GM18508 (cell line): ENCODE measurements at regions not wholly inside any gene's neighbourhood (a gene's known extent, or its start where the extent isn't known, plus 50 kb on each side); places are given as distances from the start of the nearest gene placed in this dataset.
"Not testable (repeated sequence)": the region's sequence is repeated elsewhere in the genome, so short reads cannot be mapped to it uniquely, and the experiment has no call there.

Experiments used
- ATAC-seq: cut with Tn5 transposase; IDR thresholded peaks from one replicate; pipeline ENCODE4 v1.9.1; 2021; ENCODE audit warnings: moderate number of reproducible peaks; ENCODE audit not compliant: insufficient read depth, unreplicated experiment

DNA sequence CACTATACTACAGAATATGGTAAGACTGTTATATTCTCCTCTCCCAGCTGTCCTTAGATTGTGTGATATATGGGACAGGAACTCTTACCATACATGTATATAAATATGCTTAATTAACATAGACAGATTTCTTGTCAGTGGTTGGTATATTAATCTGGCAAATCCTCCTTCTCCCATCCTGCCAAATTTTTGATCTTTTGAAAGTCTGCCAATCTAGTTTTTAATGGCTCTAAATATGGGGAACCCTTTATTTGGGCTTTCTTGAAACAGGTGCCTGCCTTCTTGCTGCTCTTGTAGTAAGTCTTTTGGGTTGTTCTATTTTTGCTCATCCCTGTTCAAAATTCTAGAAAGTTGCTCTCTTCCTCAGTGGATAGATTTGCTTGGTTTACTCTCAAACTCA, 63.5 kb downstream of the SPATA31D1 start:
- no peak for ATAC-seq

DNA sequence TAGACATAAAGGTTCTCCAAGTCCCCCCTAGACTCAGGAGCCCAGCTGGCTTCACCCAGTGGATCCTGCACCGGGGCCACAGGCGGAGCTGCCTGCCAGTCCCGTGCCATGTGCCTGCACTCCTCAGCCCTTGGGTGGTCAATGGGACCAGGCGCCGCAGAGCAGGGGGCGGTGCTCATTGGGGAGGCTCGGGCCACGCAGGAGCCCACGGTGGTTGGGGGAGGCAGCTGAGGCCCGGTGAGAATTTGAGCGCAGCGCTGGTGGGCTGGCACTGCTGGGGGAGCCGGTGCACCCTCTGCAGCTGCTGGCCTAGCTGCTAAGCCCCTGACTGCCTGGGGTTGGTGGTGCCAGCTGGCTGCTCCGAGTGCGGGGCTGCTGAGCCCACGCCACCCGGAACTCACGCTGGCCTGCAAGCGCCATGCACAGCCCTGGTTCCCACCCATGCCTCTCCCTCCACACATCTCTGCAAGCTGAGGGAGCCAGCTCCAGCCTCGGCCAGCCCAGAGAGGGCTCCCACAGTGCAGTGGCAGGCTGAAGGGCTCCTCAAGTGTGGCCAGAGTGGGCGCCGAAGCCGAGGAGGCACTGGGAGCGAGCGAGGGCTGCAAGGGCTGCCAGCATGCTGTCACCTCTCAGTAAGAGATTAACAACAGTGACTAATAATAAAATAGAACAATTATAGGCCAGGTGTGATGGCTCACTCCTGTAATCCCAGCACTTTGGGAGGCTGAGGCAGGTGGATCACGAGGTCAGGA, 65.9 kb downstream of the SPATA31D1 start:
- ATAC-seq = no peak

DNA sequence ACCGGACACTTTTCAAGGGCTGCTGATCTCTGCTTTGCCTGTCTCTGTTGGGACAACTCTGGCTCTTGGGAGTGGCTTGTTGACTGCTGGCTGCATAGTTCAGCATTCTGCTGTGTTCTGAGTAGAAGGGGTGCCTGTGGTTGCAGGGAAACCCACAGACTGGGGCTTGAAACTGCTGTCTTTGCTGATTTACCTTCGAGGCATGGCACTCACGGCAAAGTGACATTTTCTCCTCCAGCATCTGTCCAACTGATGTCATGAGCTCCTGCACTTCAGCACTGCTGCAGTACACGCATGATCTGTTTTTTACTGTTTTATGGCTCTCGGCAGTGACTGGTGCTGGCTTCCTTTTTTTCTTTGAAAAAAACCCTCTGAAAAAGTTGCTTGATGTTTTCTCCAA, 69.2 kb downstream of the SPATA31D1 start:
- no peak for ATAC-seq

DNA sequence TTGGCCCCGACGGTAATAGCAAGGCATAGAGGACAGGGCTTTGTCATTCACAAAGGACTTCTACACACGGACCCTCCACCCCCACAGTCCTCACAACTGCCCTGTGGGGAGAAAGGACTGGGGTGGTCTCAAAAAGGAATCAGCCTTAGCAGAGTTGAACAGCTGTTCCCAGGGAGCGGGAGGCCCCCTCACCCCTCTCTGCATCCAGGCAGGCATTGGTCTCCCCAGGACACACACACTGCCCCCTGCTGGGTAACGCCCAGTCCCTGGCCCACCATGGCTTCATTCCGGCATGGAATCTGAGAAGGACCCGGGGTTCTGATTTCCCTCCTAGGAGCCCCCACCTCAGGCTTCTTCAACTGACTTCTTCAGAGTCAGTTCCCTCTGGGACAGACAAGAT, 73.2 kb downstream of the SPATA31D1 start:
- not testable (repeated sequence) for ATAC-seq

DNA sequence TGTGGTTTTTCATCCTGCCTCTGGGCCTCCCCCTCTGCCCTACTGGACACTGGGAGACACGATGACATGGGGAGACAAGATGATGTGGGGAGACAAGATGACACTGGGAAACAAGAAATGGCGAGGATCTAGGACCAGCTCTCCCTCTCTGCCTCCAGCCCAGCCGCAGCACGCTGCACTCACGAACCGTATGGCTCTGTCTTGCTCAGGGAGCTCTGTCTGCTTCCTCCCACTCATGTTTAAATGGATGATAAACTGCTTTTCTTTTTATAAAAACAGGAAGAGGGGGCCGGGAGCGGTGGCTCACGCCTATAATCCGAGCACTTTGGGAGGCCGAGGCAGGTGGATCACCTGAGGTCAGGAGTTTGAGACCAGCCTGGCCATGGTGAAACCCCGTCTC, 73.7 kb downstream of the SPATA31D1 start:
- ATAC-seq = no peak

DNA sequence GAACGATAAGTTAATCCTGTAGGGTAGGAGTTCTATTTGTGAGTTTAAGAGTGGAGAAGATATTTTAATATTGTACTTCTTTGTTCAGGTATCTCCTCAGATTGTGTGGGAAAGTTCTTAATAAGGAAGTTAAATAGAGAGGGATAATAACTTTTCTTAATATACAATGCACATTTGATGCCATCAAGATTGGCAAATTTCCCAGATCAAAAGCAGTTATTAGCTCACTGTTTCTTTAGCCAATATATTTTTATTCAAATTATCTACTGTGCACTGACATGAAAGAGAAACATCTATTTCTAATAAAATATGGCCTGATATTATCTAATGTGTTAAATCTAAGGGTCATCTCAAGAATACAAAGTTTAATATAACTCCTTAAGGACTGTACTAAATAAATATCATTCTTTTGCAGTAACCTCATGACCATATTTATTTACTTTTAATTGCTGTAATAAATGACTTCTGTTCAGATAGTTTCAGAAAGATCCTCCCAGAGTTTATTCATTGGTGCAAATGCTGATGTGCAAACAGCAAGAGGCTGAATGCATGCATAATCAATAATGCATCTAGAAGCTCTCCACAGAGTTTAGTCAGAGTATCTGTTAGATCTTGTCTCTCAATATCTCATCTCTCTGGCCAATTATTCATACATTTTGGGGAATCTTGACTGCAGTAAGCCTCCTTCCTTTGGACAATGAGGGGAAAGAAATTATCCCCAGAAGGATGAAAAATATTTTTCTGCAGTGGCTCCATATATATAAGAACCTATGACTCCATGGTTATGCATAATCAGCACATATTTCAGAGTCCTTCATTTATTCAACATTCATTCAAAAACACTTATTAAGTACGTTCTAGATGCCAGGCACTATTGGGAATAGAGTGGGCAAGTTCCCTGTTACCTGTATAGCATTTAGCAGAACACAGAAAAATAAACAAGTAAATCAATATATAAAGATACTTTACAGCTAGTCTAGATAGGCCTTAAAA, 85.3 kb downstream of the SPATA31D1 start:
- no peak for ATAC-seq

DNA sequence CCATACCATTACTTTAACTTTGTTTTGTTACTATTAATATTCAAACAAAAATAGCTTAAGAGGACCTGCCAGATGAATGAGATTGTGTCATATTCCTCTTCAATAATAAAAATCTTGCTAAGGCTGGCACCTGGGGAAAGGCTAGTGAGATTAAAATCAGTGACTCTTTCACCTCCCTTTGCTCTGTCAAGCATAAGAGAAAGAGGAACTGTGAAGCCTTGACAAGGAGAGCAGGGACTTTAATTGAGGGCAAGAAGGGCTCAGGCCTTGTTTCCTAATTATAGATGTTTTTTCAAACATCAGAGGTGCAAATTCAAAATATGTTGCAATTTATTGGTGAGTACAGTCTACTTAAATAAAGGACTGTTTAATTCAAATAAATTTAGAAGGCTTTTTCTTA, 91.7 kb downstream of the SPATA31D1 start:
- no peak for ATAC-seq

DNA sequence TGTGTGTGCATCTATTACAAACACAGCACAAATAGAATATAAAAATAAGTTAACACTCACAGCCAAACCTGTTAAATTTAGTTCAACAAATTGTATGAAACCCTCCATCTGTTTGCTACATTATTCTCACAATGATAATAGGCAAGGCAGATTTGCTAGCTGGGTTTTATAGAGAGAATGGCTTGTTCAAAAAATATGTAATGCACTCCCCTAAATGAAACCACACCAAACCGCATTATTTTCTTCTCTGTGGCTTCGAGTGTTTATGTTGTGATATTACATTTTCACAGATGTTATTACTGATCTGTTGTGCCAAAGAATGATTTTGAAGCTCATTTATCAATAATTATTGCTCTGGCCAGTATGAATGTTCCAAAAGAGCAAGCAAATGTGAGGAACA, 92.9 kb downstream of the SPATA31D1 start:
- ATAC-seq = no peak

DNA sequence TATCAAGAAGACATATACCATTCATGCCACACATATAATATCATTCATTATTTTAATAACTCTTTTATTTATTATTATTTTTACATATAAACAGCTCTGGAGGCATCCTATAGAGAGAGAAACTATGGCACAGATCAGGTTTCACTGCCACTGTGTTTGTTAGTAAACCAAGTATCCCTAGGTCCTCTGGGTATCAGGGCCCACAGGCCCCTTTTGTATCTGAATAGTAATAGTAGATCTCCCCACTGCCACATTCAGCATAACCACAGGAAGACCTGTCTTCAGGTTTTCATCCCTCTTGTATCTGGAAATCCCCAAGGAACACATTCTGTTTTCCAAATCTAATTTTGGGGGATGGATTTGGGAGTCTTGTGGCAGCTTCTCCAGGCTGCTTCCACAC, 94.0 kb downstream of the SPATA31D1 start:
- no peak for ATAC-seq

DNA sequence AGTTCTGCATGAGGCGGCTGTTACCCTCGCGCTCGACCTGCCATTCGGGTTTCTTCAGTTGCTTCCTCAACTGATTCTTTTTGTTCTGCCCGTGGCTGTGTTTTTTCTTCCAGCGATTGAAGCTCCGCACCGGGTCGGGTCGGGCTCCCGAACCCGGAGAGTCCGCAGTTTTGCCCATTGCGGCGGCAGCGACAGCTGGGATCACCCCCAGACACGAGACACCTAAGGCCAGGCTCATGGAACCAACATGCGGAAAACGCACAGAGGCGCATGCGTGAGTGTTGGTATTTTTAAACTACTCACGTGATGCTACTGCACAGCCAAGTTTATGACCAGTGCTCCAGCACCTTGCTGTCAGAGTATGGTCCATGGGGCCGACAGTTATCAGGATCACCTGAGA, 100.0 kb downstream of the SPATA31D1 start:
- ATAC-seq = no peak

DNA sequence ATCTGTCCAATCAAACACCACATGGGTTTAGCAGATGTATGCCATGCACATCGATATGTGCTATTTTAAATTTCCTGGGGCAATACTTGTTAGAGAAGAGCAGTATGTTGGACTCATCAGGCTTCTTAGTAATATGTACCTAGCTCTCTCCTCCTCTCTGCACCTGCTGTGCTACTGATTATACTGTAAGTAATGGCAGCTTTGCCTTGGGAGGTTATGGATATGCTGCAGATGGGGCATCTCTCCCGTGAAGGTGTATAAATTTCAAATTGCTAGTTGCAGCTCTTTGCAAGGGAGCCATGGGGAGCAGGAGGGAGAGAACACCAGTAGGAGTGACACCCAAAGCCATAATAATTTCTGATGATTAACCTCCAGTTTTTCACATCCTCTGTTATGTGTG, 101.5 kb downstream of the SPATA31D1 start:
- no peak for ATAC-seq

DNA sequence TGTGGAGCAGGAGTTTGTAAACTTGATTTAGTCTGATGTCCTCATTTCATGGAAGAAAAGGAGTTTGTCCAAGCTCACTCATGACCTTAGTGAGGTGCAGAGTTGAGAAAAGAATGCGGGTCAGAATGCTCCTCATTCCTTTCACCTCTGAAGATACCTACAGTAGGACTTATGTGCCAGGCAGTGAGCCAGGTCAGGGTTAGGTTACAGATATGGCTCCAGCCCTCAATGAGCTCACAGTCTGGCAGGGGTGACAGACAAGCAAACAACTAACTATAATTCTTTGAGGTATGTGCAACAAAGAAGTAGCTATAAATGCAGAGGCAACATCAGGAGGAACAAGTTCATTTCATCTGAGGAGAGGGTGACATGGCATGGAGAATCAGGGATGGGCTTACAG, 102.5 kb downstream of the SPATA31D1 start:
- ATAC-seq = no peak

DNA sequence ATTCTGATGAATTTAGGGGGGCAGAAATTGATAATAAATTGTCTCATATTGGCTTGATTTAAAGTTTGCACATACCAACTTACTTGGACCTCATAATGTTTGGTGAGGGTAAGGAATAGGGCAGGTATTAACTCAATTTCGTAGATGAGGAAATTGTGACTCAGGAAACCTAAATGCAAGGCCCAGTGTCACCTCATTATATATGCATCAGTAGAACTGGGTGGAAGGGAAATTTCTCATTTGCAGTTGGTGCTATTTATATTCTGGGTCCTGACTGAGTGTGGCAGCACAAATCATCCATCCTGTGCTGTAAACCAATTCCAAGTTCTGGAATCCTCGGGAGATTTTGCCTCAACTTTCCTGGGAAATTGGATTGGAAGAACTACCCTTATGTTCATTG, 103.0 kb downstream of the SPATA31D1 start:
- peak; percentile 59 for ATAC-seq

DNA sequence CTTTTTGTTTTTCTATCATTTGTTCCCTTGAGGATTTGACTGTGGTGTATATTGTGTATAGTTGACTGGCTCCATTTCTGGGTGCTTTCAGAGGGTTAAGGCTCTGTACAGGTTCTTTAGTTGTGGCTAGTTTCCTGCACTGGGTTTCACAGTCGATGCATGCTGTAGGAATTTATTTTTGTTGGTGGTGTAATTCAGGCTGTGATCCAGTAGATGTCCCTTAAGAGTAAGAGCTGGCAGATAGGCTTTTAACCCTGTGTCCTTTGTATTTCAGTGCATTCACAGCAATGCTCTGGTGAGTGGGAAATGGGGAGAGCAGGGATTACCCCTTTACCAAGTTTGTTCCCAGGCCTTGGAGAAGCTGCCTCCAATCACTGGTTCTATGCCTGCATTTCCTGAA, 112.9 kb downstream of the SPATA31D1 start:
- no peak for ATAC-seq

DNA sequence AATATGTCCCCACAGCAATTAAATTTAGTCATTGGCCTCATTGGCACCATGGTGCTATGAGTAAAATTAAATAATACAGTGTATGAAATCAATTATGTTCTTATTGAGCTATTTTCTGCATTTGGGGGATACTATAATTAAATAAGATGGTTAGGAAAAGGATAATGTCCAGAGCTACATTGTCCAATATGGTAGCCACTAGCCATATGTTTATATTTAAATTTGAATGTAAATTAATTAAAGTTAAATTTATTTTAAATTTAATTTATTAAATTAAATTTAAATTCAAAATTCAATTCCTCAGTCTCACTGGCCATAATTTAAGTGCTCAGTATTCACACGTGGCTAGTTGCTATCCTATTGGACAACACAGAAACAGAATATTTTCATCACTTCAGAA, 115.7 kb downstream of the SPATA31D1 start:
- ATAC-seq = no peak

DNA sequence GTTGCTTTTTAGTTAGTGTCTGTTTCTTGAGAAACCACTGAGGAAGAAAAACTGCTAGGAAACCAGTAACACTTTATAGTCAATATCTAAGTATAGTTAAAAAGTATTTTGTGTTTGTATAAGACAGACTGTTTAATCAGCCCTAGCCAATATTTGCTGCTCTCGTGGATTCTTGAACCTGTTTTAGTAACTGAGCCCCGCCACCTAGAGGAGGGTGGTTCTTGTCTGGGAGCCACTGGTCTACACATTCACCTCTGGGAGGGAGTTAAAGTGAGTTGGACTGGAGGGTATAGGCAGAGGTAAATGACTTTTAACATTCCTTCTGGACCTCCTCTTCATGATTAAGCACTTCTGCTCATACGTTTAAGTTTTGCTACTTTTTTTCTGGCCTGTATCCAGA, 117.2 kb downstream of the SPATA31D1 start:
- no peak for ATAC-seq

DNA sequence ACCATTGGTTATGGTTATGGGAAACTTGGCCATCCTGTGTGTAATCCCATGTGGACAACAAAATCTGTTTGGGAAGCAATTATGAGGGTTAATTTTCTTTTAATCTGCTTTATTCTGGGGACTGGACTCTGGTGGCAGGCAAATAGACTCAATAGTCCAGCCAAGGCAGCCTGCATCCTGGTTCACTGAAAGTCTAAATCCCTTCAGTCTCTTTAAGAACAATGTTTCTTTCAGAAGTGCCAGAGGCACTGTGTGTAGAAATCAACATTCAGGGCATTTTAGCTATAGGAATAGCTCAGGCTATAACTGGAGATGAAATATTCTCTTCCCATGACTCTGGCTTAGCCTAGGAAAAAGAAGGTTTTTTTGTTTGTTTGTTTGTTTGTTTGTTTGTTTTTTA, 118.0 kb downstream of the SPATA31D1 start:
- no peak for ATAC-seq

DNA sequence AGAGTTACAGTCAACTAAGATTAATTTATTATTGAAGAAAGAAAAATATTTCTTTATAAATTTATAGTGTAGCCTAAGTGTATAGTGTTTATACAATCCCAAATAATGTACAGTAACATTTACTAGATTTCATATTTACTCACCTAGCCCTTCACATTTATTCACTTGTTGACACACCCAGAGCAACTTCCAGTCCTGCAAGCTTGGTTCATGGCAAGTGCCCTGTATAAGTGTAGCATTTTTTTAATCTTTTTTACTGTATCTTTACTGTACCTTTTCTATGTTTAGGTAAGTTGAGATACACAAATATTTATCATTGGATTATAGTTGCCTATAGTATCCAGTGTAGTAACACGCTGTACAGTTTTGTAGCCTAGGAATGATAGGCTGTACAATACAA, 119.9 kb downstream of the SPATA31D1 start:
- ATAC-seq = no peak

DNA sequence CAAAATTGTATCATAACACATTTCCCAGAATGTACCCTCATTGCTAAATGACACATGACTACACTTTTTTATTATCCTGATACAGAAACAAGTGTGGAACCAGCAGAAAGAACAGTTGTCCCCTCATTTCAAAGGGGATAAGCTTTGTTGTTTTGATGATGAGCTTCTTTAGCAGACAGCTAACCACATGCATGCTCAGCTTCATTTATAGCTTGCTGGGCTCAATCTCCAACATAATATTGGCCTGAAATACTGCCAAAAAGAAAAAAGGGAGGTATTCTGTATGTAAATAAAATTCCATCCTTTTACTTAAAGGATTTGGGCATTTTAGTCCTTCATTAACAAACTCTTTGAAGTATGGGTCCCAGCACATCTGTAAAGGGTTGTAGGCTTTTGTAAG, 120.4 kb downstream of the SPATA31D1 start:
- no peak for ATAC-seq

DNA sequence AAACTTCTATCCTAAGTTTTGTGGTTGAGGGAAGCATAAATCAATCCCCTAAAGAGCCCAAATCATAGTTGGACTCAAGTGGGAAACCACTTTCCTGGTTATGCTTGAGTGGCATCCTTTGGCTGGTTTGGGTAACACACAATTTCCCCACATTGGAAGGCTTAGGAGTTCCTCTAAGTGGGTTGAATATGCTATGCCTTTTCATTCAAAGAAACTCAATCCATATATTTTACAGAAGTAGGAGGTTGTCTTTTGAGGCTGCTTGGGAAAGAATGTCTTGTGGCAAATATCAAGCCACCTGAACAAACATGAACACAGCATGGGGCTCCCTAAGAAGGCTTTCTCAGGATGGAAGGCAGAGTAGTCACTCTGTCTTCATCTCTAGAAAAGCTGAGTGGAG, 121.1 kb downstream of the SPATA31D1 start:
- no peak for ATAC-seq

DNA sequence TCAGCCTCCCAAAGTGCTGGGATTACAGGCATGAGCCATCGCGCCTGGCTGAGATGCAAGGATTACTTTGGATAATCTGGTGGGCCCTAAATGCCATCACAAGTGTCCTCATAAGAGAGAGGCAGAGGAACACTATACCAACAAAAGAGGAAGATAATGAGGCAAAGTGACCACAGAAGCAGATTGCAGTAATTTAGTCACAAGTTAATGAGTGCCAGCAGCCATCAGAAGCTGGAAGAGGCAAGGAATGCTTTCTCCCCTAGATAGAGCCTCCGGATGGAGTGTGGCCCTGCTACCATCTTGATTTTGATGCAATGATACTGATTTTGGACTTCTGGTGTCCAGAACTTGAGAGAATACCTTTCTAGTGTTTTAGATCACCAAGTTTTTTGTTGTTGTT, 122.3 kb downstream of the SPATA31D1 start:
- ATAC-seq = no peak

DNA sequence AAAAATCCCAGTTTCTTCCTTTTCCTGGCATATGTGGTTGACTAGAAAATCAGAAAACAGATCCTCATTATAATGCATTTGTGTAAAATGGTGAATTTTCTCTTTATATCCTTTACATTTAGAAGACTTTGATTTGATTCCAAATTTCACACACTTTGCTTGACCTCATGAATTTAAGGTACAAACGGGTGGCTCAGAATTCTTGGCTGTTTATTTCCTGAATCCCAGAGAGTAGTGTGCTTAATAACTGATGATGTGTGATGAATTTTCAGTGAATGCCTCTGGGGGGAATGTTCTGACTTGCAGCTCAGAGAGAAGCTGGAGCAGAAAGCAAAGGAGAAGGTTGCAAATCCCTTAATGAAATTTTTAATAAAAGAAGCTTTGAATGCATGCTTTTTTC, 126.8 kb downstream of the SPATA31D1 start:
- ATAC-seq = no peak
